ENCODE measurements at regions not wholly inside any gene's neighbourhood (a gene's known extent, or its start where the extent isn't known, plus 50 kb on each side); places are given as distances from the start of the nearest gene placed in this dataset.
"Not testable (repeated sequence)": the region's sequence is repeated elsewhere in the genome, so short reads cannot be mapped to it uniquely, and the experiment has no call there.

- intact Hi-C loops (cut with DNase I): no loop called here
- DNase-seq: no peak
Measured at GRCh38 chr2:153420394-153420793, 58.2 kb downstream of the RPRM start.

GRCh38 chr2:153417077-153417476 lies 61.5 kb downstream of the RPRM start:
- no peak for DNase-seq
- intact Hi-C loops (cut with DNase I): no loop called here

GRCh38 chr2:153416071-153416470 lies 62.5 kb downstream of the RPRM start:
- intact Hi-C loops (cut with DNase I): no loop called here

GRCh38 chr2:153408710-153409385 lies 69.7 kb downstream of the RPRM start:
- intact Hi-C loops (cut with DNase I): no loop called here
- no peak for DNase-seq

More at GRCh38 chr2:153416071-153416470, 62.5 kb downstream of the RPRM start:
- no peak for DNase-seq

- intact Hi-C loops (cut with DNase I): no loop called here
- DNase-seq: no peak
Measured at GRCh38 chr2:153405196-153405595, 73.4 kb downstream of the RPRM start.

- DNase-seq: no peak
- intact Hi-C loops (cut with DNase I): no loop called here
Measured at GRCh38 chr2:153404792-153405191, 73.8 kb downstream of the RPRM start.

- DNase-seq: no peak
- intact Hi-C loops (cut with DNase I): no loop called here
Measured at GRCh38 chr2:153403940-153404339, 74.6 kb downstream of the RPRM start.

GRCh38 chr2:153403352-153403751 lies 75.2 kb downstream of the RPRM start:
- intact Hi-C loops (cut with DNase I): not testable (repeated sequence)
- peak in 1 of 10 donors; percentile 36 for DNase-seq

- DNase-seq: no peak
- intact Hi-C loops (cut with DNase I): no loop called here
Measured at GRCh38 chr2:153394686-153395085, 83.9 kb downstream of the RPRM start.

- intact Hi-C loops (cut with DNase I): no loop called here
- DNase-seq: no peak
Measured at GRCh38 chr2:153394247-153394646, 84.3 kb downstream of the RPRM start.

GRCh38 chr2:153393518-153393917 lies 85.0 kb downstream of the RPRM start:
- DNase-seq: no peak
- intact Hi-C loops (cut with DNase I): no loop called here

GRCh38 chr2:153391131-153391530 lies 87.4 kb downstream of the RPRM start:
- no peak for DNase-seq
- intact Hi-C loops (cut with DNase I): no loop called here

- intact Hi-C loops (cut with DNase I): no loop called here
- DNase-seq: no peak
Measured at GRCh38 chr2:153388246-153388645, 90.3 kb downstream of the RPRM start.

GRCh38 chr2:153387203-153387602 lies 91.4 kb downstream of the RPRM start:
- DNase-seq: no peak
- intact Hi-C loops (cut with DNase I): no loop called here

GRCh38 chr2:153386481-153386897 lies 92.1 kb downstream of the RPRM start:
- DNase-seq: no peak
- intact Hi-C loops (cut with DNase I): no loop called here

GRCh38 chr2:153373510-153374279 lies 104.9 kb downstream of the RPRM start:
- intact Hi-C loops (cut with DNase I): no loop called here
- DNase-seq: no peak

- intact Hi-C loops (cut with DNase I): no loop called here
- DNase-seq: peak in 2 of 10 donors; percentile 40 to 63
Measured at GRCh38 chr2:153360239-153360638, 118.3 kb downstream of the RPRM start.

GRCh38 chr2:153354377-153354776 lies 124.2 kb downstream of the RPRM start:
- intact Hi-C loops (cut with DNase I): no loop called here
- no peak for DNase-seq

- no peak for DNase-seq
- intact Hi-C loops (cut with DNase I): no loop called here
Measured at GRCh38 chr2:153349603-153350002, 129.0 kb downstream of the RPRM start.

GRCh38 chr2:153347818-153348495 lies 130.6 kb downstream of the RPRM start:
- intact Hi-C loops (cut with DNase I): no loop called here

GRCh38 chr2:153320879-153321278 lies 157.7 kb downstream of the RPRM start:
- no peak for DNase-seq
- intact Hi-C loops (cut with DNase I): no loop called here

More at GRCh38 chr2:153347818-153348495, 130.6 kb downstream of the RPRM start:
- no peak for DNase-seq
